WI38 (cell line): ENCODE measurements at regions not wholly inside any gene's neighbourhood (a gene's known extent, or its start where the extent isn't known, plus 50 kb on each side); places are given as distances from the start of the nearest gene placed in this dataset.

Experiments
- H3K4me3 ChIP-seq: 2 replicates; pipeline ENCODE4 v1.5.1; 2011; ENCODE audit warnings: low read depth, mild to moderate bottlenecking, control low read depth, low read length
- TF ChIP-seq, protein P1 (sequence below): IDR thresholded peaks from 2 replicates; pipeline ENCODE4 v1.5.1; 2012; ENCODE audit warnings: low read depth, mild to moderate bottlenecking, control low read depth, low read length

DNA sequence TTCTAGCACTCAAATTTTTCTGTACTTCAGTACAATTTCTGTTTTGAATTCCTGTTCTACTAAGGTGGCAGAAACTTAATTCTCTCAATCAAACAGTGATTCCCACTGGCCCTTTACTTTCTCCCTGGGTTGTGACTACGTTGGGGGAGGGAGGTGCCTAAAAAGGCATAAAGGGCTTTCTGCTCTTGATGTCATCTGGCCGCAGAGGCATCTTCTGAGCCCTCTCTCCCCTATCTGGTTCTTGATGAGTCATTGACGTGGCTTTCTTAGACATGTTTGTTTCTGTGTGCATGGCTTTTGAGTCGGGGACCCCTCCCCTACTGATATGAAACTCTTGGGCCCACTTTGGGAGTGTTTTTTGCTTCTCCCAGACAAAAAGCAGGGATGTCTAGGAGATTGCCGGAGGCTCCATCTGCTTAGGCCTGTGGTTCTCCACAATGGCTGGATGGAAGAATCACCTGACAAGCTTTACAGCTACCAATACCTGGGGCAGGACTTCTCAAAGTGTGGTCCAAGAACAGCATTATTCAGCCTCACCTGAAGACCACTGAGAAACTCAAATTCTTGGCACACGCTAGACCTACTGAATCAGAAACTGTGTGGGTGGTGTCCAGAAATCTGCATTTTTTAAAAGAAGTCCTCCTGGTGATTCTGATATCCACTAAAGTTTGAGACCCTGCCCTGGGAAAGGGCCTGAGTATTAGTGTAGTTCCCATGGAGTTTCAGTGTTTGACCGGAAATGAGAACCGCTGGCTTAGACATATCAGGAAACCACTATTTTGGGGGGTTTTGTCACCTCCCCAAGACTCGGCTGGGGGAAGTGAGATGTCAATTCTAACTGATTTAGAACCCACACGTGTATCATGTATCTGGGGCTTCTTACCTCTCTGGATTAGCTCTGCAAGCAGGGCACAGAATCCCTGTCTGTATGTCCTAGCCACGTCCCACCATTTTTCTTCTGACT, 395.7 kb upstream of the PDE3A start:
- TF ChIP-seq, protein P1, sequence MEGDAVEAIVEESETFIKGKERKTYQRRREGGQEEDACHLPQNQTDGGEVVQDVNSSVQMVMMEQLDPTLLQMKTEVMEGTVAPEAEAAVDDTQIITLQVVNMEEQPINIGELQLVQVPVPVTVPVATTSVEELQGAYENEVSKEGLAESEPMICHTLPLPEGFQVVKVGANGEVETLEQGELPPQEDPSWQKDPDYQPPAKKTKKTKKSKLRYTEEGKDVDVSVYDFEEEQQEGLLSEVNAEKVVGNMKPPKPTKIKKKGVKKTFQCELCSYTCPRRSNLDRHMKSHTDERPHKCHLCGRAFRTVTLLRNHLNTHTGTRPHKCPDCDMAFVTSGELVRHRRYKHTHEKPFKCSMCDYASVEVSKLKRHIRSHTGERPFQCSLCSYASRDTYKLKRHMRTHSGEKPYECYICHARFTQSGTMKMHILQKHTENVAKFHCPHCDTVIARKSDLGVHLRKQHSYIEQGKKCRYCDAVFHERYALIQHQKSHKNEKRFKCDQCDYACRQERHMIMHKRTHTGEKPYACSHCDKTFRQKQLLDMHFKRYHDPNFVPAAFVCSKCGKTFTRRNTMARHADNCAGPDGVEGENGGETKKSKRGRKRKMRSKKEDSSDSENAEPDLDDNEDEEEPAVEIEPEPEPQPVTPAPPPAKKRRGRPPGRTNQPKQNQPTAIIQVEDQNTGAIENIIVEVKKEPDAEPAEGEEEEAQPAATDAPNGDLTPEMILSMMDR = no peak
- H3K4me3 ChIP-seq = no peak overlapping the region

- TF ChIP-seq, protein P1 = no peak
Measured at GRCh38 chr12:19978193-19978592, 390.1 kb upstream of the PDE3A start.

GRCh38 chr12:19979584-19979983, 388.8 kb upstream of the PDE3A start:
- H3K4me3 ChIP-seq = no peak overlapping the region
- TF ChIP-seq, protein P1 = no peak

More at GRCh38 chr12:19978193-19978592, 390.1 kb upstream of the PDE3A start:
- no peak overlapping the region for H3K4me3 ChIP-seq

DNA sequence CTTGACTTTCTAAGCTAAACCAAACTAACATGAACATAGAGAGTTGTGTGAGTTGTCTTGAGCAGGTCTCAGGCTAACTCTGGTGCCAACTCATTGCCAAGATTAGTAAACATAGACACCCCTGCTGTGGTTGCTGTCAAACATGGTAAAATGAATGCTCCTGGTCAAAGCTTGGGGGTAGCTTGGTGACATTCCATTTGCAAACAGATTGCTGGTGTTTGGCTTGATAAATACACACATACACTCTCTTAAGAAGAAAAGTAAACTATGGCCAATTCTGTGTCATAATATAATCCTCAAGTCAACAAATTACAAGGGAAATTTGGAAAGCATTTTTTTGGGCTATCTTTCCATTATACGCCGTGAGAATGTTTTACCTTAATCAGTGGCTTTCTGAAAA, 386.4 kb upstream of the PDE3A start:
- no peak overlapping the region for H3K4me3 ChIP-seq
- TF ChIP-seq, protein P1 = no peak

DNA sequence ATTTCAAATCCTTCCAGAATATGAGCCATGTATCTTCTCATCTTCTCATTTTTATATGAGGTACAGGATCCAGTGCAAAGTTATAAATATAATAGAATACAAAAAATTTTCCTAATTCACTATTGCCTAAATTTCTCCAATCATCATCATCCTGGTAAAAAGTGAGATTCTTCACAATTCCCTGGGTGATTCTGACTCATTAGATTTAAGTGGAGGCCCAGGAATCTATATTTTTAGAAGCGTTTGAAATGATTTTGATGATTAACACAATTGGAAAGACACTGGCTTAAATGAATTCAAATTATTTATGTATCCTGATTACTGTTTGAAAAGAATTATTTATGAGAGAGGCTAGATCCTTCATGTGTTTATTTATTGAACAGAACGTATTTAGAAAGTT, 380.3 kb upstream of the PDE3A start:
- no peak overlapping the region for H3K4me3 ChIP-seq
- TF ChIP-seq, protein P1 = no peak

GRCh38 chr12:19988459-19988873, 379.9 kb upstream of the PDE3A start:
- TF ChIP-seq, protein P1 = no peak
- no peak overlapping the region for H3K4me3 ChIP-seq

GRCh38 chr12:19988948-19989347, 379.4 kb upstream of the PDE3A start:
- TF ChIP-seq, protein P1 = no peak

More at GRCh38 chr12:19988948-19989347, 379.4 kb upstream of the PDE3A start:
- H3K4me3 ChIP-seq = no peak overlapping the region
